NCI-H345 treated with DMSO at 0.1 percent for 48 hours (cell line): ENCODE measurements at regions not wholly inside any gene's neighbourhood (a gene's known extent, or its start where the extent isn't known, plus 50 kb on each side); places are given as distances from the start of the nearest gene placed in this dataset.

ENCODE experiments used
- DNase-seq: peaks from one replicate; lab custom pipeline; 2025; ENCODE audit not compliant: unreplicated experiment; lab: John Stamatoyannopoulos, UW

GRCh38 chr10:58996063-58996462 is 180.4 kb upstream of the PHYHIPL start:
- no peak for DNase-seq

DNA sequence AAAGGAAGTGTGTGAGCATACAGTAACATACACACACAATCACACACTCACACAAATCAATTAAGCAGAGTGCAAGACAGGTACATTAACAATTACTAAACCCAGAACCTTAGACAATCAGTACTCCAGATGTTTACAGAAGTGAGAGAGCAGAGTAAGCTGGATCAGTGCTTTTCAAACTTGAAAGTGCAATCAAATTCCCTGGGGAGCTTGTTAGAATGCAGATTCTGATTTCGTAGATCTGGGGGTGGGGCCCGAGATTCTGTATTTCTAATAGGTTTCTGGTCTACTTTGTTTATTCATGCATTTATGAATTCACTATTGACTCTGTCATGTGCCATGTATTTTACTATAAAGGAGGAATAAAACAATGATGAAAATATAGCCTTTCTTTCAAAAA is 179.6 kb upstream of the PHYHIPL start:
- no peak for DNase-seq

- no peak for DNase-seq
Measured at GRCh38 chr10:58998924-58999713, 177.3 kb upstream of the PHYHIPL start.

- no peak for DNase-seq
Measured at GRCh38 chr10:59000162-59000825, 176.1 kb upstream of the PHYHIPL start.

DNA sequence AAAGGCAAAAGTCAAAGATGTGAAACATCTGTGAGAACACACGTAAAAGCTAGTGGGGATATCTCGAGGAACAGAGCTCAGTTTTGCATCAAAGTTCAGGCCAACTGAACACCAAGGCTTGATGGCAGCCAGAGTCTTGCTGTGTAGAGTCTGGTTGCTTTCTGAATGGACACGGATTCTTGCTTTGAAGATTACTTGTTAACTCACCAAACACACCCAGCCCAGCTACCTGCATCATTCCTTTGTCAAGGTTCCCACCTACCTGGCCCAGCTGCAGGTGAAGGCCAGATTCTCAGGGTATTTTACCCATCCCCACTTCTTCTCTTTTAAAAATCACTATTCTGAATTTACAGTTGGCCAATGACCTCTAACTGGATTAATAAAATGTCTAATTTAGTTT is 174.4 kb upstream of the PHYHIPL start:
- DNase-seq: no peak

DNA sequence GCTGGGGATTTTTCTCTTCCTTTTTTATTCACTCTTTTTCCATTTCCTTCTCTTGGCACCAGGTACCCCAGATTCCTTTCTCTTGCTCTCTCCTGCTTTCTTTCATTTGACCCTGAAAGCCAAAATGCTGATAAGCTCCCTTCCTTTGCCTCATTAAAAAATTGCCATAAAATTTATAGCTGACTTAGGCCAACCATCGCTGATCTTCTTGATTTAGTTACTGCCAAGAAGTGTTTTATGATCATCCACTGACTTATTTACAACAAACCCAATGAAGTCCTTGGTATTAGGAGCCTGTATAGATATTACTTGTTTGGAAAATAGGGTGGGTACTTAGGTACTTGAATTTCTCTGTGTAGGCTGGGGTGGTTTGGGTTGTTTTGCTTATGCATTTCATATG is 173.2 kb upstream of the PHYHIPL start:
- DNase-seq: no peak

GRCh38 chr10:59004392-59004791 is 172.1 kb upstream of the PHYHIPL start:
- DNase-seq: no peak

DNA sequence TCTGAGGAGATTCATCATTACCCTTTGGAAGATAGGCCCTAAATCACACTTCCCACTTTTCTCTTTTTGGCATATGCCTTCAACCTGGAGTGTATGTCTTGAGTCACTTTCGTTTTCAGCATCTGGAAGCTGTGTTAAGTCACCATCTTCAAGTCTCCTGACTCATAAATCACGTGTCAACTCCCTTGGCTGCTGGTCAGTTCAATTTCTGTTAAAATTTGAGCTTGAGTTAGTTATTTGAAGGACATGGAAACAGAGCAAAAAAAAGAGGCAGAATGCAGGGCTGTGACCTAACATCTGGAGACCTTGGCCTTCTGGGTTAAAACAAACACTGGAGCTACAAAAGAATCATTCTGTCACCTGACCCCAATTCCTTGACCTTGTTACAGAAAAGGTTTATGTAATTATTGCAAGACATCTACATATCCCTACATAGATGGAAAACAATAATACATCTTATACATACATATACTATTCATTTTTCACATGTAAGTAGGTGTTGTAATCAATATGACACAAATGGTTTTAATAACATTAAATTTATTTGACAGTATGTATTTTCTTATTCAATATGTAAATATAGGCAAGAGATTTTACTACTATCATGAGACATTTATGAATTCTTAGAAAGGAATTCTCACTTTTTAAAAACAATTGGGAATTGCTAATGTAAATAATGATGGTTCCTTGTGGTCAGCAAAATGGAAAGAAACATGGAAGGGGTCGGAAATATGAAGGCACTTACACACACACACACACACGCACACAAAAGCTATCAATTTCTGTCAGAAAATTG is 169.7 kb upstream of the PHYHIPL start:
- no peak for DNase-seq

DNA sequence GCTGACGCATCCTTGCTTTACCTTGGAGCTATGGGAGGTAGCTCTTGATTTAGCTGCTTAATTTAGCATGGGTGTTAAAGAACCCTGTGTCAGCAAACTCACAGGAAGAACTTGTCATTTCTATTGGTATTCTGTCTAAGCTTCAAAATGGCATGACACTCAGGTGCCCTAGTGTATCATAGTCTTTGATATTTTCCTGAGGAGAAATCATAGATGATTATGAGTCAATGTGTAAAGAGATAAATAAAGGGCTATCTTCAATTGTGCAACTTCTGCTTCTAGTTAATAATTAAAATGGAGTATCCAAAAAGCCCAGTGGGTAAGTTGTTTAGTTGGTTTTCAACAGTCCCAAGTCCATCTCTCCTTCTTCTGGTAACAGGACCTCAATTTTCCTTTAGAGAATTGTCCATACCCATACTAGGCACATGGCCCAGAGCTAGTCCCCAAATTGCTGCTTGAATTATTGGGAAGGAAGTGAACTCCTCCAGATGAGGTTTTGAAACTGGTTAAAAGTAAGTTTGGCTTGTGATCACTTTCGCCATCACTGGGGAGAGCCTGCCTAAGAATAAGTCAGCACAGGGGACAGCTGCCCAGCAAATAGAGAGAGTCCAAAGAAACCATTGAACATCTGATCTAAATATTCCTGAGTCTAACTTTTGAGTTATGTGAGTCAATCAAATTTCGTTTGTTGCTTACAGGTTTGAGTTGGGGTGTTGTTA is 169.0 kb upstream of the PHYHIPL start:
- DNase-seq: no peak

DNA sequence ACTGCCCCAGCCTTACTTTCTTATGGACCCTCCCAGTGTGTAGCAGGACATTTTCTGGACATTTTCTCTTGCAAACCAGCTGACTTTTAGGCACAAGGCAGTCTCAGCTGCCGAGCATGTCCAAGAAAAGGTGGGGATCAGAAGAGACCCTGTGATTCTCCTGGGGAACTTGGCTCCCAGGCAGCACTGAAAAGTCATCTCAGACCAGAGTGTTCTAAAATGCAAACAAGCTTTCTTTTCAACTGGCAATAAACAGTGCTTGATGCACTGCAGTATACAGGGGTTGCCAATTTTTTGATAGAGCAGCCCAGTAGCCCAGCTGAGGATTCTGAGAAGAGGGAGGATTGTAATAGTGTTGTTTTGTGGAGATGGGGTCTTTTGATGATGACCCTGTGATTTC is 168.0 kb upstream of the PHYHIPL start:
- DNase-seq: no peak

DNA sequence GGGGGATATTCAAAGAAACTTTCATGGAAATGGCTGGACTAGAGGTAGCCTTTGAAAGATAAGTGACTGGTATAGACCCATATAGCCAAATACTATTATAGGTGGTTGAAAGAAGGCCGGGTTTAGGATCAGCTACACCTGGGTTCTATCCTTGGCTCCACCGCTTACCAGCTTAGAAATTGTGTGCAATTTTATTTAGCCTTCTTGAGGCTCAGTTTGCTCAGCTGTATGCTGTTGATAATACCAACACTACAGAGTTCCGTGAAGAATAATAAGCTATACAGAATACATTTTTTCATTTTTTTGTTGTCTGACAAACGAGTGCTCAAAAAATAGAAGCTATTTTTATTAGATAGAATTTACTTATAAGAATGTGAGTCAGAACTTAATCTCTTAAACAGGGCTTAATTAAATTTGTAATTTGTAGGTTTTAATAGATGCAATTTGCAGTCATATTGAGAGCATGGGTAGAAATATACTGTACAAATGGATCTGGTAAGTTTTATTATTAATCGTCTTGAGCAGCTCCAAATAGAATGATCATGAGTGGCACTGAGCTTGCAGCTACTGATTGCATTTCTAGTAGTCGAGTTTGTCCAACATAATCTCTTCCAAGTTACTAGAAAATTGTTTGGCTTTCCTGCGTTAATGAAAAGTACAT is 164.3 kb upstream of the PHYHIPL start:
- DNase-seq: no peak

DNA sequence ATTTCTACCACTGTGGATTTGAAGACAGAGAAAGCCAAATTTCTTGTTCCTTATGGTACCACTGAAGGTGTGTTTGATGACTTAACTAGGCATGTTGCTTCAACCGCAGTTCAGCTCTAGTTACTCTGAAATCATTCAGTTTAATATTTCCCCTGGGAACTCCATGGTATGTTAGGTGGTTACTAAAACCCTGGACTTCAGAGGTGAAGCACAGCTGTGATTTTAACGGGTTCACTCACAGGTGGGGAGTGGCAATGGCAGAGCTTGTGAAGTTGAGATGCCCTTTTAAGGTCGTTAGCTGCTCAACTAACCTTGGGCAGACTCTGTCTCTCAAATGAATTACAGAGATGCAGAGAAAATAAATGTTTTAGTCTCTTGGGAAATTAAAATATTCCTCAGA is 163.6 kb upstream of the PHYHIPL start:
- no peak for DNase-seq

- no peak for DNase-seq
Measured at GRCh38 chr10:59016043-59016442, 160.4 kb upstream of the PHYHIPL start.

DNA sequence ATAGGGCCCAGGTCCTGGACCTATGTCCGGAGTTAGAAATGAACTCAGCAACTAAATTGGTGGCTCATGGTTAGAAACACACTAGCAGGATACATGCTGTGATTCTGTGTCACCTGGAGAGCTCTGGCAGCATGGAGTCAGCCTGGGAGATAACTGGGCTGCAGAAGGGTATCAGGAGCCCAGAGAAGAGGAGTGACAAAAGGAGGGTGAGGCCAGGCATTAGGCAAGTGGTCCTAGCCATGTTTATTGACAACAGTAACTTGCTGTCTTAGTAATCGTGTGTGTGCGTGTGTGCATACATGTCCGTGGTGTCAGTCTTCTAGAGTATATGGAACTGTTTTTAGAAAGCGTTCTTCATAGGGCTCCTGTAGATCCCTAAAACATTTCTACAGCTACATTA is 157.5 kb upstream of the PHYHIPL start:
- no peak for DNase-seq

DNA sequence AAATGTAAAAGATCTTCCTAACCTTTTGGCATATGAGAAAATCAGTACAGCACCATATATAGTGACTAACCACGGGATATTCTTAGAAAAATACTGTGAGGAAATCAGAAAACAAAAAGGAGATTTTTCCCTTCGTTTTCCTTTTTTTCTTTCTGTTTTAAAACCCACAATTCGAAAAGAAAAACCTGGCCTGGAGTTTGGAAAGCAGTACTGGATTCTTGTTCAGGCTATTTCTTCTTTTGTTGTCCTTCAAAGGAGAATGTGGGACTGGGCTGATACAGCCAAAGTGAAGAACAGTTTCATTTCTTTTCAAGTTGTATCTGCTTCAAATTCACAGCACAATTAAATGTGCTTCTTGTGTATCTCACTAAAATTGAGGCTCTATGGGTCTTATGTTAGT is 156.8 kb upstream of the PHYHIPL start:
- DNase-seq: no peak

GRCh38 chr10:59020502-59020901 is 155.9 kb upstream of the PHYHIPL start:
- no peak for DNase-seq

GRCh38 chr10:59025981-59026765 is 150.3 kb upstream of the PHYHIPL start:
- no peak for DNase-seq

- DNase-seq: no peak
Measured at GRCh38 chr10:59027975-59028655, 148.3 kb upstream of the PHYHIPL start.

GRCh38 chr10:59033622-59034021 is 142.8 kb upstream of the PHYHIPL start:
- DNase-seq: no peak
